Lung (tissue), 11 donors: ENCODE measurements at regions not wholly inside any gene's neighbourhood (a gene's known extent, or its start where the extent isn't known, plus 50 kb on each side); places are given as distances from the start of the nearest gene placed in this dataset.

Source experiments
- ATAC-seq: fragments of 200-7000 bp; cut with Tn5 transposase; one replicate; pipeline ENCODE4 v1.9.1; 2020; ENCODE audit warnings: moderate number of reproducible peaks; ENCODE audit not compliant: insufficient read depth, low FRiP score
- DNase-seq, 3 donors: peaks; one replicate each; pipeline ENCODE4 v3.0.0-alpha.2; 2013 to 2017
- H3K27ac ChIP-seq, 2 donors: one replicate each; pipeline ENCODE4 v1.5.1; 2013; ENCODE audit warnings: mild to moderate bottlenecking in 2 of 2, moderate library complexity in 2 of 2, control low read depth in 1 of 2, inconsistent platforms in 1 of 2, low read depth in 1 of 2, low read length in 1 of 2
- H3K27me3 ChIP-seq, 3 donors: one replicate each; pipeline ENCODE4 v1.5.1; 2013; ENCODE audit warnings: low read length in 2 of 3; ENCODE audit not compliant: control insufficient read depth in 3 of 3, insufficient read depth in 3 of 3
- H3K36me3 ChIP-seq, 4 donors: one replicate each; pipeline ENCODE4 v1.5.1; 2013; ENCODE audit warnings: low read length in 4 of 4, mild to moderate bottlenecking in 1 of 4, moderate library complexity in 1 of 4; ENCODE audit not compliant: control insufficient read depth in 4 of 4, insufficient read depth in 4 of 4
- H3K4me1 ChIP-seq, 5 donors: one replicate each; pipeline ENCODE4 v1.5.1; 2013; ENCODE audit warnings: low read length in 5 of 5, mild to moderate bottlenecking in 2 of 5, moderate library complexity in 1 of 5; ENCODE audit not compliant: control insufficient read depth in 5 of 5, insufficient read depth in 5 of 5
- H3K4me3 ChIP-seq: one replicate; pipeline ENCODE4 v1.5.1; 2013; ENCODE audit warnings: mild to moderate bottlenecking, control low read depth, moderate library complexity
- H3K9ac ChIP-seq, 2 donors: one replicate each; pipeline ENCODE4 v1.5.1; 2013; ENCODE audit warnings: low read length in 2 of 2, control low read depth in 1 of 2; ENCODE audit not compliant: insufficient read depth in 1 of 2
- H3K9me3 ChIP-seq, 4 donors: one replicate each; pipeline ENCODE4 v1.5.1; 2013; ENCODE audit warnings: low read length in 3 of 4, mild to moderate bottlenecking in 1 of 4, moderate library complexity in 1 of 4; ENCODE audit not compliant: control insufficient read depth in 4 of 4, insufficient read depth in 3 of 4
- WGBS, 2 donors: extraction: QIAGEN DNeasy Blood & Tissue Kit; methylation state at CpG; one replicate each; pipeline ENCODE4 v1.1.7; 2013; 5-methylcytosine and 5-hydroxymethylcytosine counted together
- TF ChIP-seq, protein P1 (sequence below): IDR thresholded peaks from 2 replicates; pipeline ENCODE4 v1.5.1; 2012; ENCODE audit warnings: mild to moderate bottlenecking; ENCODE audit errors: control extremely low read depth, extremely low read depth
- donor health status: control.
- donor health status: control.
- donor health status: Bipolar disorder and iron deficiency.
- donor health status: healthy.
- donor health status: DM: yes; HTN: yes; CAD: no.

DNA sequence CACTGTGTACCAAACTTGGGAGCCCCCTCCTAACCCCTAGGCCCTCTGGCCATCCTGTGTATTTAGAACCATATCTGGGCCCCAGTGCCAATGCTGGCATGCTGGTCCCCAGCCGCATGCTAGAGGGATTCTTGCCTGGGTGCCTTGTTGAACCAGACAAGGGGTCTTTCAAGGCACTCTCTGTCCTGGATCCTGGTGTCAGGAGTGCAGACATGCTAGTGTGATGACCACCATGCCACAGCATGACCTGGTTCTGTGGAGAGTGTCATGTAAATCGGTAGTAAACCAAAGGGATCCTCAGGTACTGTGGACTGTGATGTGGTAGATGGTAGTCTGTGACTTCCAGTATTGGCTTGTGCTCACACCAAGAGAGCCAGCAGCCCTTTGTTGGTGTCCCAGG lies 222.2 kb upstream of the PODXL start:
- DNase-seq (no peak), ATAC-seq (no peak)
- no peaks in the 10 kb centered on the region for H3K4me1 ChIP-seq
- TF ChIP-seq, protein P1, sequence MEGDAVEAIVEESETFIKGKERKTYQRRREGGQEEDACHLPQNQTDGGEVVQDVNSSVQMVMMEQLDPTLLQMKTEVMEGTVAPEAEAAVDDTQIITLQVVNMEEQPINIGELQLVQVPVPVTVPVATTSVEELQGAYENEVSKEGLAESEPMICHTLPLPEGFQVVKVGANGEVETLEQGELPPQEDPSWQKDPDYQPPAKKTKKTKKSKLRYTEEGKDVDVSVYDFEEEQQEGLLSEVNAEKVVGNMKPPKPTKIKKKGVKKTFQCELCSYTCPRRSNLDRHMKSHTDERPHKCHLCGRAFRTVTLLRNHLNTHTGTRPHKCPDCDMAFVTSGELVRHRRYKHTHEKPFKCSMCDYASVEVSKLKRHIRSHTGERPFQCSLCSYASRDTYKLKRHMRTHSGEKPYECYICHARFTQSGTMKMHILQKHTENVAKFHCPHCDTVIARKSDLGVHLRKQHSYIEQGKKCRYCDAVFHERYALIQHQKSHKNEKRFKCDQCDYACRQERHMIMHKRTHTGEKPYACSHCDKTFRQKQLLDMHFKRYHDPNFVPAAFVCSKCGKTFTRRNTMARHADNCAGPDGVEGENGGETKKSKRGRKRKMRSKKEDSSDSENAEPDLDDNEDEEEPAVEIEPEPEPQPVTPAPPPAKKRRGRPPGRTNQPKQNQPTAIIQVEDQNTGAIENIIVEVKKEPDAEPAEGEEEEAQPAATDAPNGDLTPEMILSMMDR, result no peak
- peaks cover 0 to 2% (median 0%) of the 10 kb centered on the region in 3 donors for H3K27me3 ChIP-seq
- no peak overlapping the region for H3K9ac ChIP-seq
- WGBS, 2 donors, result 93 to 94% methylated on average over 2 of the region's 2 CpGs
- no peak overlapping the region for H3K27ac ChIP-seq
- no peaks in the 10 kb centered on the region for H3K36me3 ChIP-seq
- no peak overlapping the region for H3K4me3 ChIP-seq
- peaks cover 0 to 2% (median 0%) of the 10 kb centered on the region in 4 donors for H3K9me3 ChIP-seq

DNA sequence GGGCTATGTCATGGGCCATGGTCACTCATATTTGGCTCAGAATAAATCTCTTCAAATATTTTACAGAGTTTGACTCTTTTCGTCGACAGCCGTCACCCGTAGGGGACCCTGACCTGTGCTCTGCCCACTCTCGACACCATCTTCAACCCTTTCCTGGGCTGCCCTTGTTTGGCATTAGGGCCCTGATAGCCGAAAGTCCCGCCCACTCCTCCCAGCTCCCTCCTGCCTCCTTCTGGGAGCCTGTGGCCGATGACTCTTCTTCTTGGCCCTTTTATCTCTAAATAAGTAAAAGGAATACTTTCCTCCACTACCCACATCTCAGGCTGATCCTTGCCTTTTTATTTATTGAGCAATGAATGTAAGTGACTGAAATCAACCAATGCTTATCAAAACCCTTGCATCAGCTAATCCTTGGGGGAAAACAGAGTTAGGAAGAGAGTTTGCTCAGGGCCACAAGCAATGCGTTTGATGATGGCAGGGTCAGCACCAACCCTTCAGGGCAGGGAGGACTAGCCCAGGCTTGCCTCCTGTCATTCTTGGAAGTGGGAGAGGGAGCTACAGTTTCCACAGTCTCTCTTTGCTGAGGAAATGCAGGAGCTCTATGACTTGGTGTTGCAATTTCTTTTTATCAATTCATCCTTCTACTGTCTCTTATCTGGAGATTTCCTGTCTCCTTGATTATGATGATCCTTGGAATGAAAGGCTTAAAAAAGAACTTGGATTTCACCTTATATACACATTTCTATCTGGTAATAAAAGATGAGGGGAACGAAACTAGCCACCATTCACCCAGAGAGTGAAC lies 218.2 kb upstream of the PODXL start:
- H3K4me3 ChIP-seq, result no peak overlapping the region

DNA sequence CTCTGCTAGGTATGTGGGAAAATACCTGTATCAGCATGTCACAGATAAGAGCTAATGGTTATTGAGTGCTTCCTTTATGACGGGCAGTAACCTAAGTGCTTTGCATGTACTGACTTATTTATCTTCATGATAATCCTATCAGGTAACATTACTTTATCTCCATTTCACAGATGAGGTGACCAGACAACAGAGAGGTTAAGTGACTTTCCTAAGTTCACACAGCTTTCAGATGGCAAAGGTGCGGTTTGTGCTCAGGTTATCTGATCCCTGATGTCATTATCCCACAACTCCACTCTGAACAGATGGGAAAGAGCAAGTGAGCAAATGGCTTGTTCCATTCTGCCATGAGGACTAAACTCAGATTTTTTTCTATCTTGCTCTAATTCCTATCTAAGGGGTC lies 217.0 kb upstream of the PODXL start:
- 27 to 36% methylated on average over 2 of the region's 2 CpGs for WGBS, 2 donors
- no peak overlapping the region for H3K9ac ChIP-seq
- DNase-seq (no peak), ATAC-seq (no peak)
- H3K9me3 ChIP-seq, result peaks cover 0 to 2% (median 0%) of the 10 kb centered on the region in 4 donors
- H3K4me3 ChIP-seq, result no peak overlapping the region
- no peak overlapping the region for H3K27ac ChIP-seq
- H3K4me1 ChIP-seq, result no peaks in the 10 kb centered on the region
- H3K36me3 ChIP-seq, result no peaks in the 10 kb centered on the region
- peaks cover 0 to 7% (median 0%) of the 10 kb centered on the region in 3 donors for H3K27me3 ChIP-seq
- TF ChIP-seq, protein P1, result no peak

More for the DNA sequence above, 218.2 kb upstream of the PODXL start:
- Histone ChIP-seq H3K9ac (no peak overlapping the region), H3K36me3 (no peaks in the 10 kb centered on the region), H3K4me1 (no peaks in the 10 kb centered on the region), H3K27me3 (no peaks in the 10 kb centered on the region), H3K9me3 (peaks cover 0 to 2% (median 0%) of the 10 kb centered on the region in 4 donors), H3K27ac (no peak overlapping the region)
- no peak for ATAC-seq
- TF ChIP-seq, protein P1, result no peak
- no peak for DNase-seq
- 72 to 81% methylated on average over 10 of the region's 10 CpGs for WGBS, 2 donors

DNA sequence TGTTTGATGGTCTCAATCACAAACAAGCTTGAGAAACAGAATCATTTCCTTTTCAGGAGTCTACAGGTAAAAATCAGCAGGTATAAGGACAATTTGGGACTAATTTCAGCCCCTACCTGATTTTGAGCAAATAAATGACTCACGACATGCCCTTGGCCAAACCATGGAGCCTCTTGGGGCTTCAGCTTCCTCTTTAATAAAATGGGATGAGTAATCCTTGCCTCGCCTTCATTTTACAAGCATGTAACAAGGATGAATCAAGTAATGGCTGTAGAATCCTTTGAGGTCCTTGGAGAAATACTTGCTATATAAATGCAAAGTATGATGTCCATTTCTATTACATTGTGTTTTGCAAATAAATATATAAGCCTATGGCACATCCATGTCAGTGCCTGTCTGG lies 212.8 kb upstream of the PODXL start:
- Histone ChIP-seq H3K4me1 (no peaks in the 10 kb centered on the region), H3K4me3 (no peak overlapping the region), H3K9me3 (no peaks in the 10 kb centered on the region), H3K27ac (no peak overlapping the region), H3K36me3 (no peaks in the 10 kb centered on the region), H3K27me3 (peaks cover 0 to 8% (median 0%) of the 10 kb centered on the region in 3 donors), H3K9ac (no peak overlapping the region)
- ATAC-seq (no peak), DNase-seq (no peak)
- 36 to 81% methylated on average over 2 of the region's 2 CpGs for WGBS, 2 donors
- TF ChIP-seq, protein P1, result no peak
